ENCODE measurements at regions not wholly inside any gene's neighbourhood (a gene's known extent, or its start where the extent isn't known, plus 50 kb on each side); places are given as distances from the start of the nearest gene placed in this dataset.

DNA sequence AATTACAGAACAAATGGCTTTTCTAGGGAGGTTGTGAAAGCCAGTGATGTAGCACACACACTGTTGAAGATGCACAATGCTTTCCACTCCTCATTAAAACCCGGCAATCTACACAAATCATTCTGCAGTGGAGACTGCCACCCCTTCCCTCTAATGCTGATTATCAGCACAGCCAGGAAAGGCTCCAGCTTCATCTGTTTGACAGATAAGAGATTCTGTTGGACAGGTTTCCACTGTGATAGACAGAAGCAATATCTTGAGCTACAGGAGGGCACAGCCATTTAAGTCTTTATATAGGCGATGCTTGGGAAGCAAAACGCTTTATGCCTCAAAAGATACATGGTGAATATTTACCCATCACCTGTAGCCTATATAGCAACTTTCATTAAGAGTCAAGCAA, 555.6 kb downstream of the GLRX3 start:
- no peak for TF ChIP-seq POLR2A (IDR thresholded peaks at IDR 0.05)
- no peak for TF ChIP-seq CTCF (IDR thresholded peaks at IDR 0.05)
